ENCODE measurements at regions not wholly inside any gene's neighbourhood (a gene's known extent, or its start where the extent isn't known, plus 50 kb on each side); places are given as distances from the start of the nearest gene placed in this dataset.
"Not testable (repeated sequence)": the region's sequence is repeated elsewhere in the genome, so short reads cannot be mapped to it uniquely, and the experiment has no call there.

- no peaks in the 10 kb centered on the region for H3K4me1 ChIP-seq
- DNase-seq = no peak
- no peaks in the 10 kb centered on the region for H3K9me3 ChIP-seq
- H3K9ac ChIP-seq (ENCODE audit: low read depth in 2 of 2, low read length in 2 of 2) = no peak overlapping the region
- no peaks in the 10 kb centered on the region for H3K36me3 ChIP-seq
- intact Hi-C loops (cut with DNase I) = no loop called here
- H3K27me3 ChIP-seq = no peaks in the 10 kb centered on the region
- H3K27ac ChIP-seq = no peak overlapping the region
- TF ChIP-seq, protein P1, sequence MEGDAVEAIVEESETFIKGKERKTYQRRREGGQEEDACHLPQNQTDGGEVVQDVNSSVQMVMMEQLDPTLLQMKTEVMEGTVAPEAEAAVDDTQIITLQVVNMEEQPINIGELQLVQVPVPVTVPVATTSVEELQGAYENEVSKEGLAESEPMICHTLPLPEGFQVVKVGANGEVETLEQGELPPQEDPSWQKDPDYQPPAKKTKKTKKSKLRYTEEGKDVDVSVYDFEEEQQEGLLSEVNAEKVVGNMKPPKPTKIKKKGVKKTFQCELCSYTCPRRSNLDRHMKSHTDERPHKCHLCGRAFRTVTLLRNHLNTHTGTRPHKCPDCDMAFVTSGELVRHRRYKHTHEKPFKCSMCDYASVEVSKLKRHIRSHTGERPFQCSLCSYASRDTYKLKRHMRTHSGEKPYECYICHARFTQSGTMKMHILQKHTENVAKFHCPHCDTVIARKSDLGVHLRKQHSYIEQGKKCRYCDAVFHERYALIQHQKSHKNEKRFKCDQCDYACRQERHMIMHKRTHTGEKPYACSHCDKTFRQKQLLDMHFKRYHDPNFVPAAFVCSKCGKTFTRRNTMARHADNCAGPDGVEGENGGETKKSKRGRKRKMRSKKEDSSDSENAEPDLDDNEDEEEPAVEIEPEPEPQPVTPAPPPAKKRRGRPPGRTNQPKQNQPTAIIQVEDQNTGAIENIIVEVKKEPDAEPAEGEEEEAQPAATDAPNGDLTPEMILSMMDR (IDR thresholded peaks at IDR 0.05) = no peak
- no peak overlapping the region for H3K4me3 ChIP-seq
Observed at GRCh38 chr11:95625164-95625900, 164.2 kb downstream of the FAM76B start.

DNA sequence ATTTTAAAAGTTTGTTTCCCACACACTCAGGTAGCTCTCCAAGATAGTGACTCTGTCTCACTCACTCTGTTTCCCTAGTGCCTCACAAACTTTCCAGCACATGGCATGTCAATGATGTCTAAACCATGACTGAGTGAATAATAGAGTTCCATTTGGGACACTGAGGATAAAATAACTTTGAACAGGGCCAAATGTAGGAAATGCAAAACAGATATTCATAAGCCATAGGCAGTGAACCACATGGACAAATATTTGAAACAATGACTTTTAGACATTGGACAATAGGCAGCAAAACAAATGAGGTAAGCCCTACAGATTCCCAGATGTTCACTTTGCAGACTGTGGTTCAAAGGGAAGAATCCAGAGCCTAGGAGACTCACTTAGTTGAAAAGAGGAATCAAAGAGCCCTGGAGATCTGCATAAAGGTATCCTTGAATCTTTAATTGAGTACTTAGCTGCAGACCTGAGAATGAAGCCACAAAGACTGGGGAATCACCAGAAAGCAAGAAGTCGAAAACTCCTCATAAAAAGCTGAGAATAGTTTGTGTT, 173.3 kb downstream of the FAM76B start:
- Histone ChIP-seq H3K27me3 (no peaks in the 10 kb centered on the region), H3K9me3 (no peaks in the 10 kb centered on the region), H3K4me1 (no peaks in the 10 kb centered on the region), H3K27ac (no peak overlapping the region), H3K36me3 (no peaks in the 10 kb centered on the region), H3K4me3 (no peak overlapping the region), H3K9ac (ENCODE audit: low read depth in 2 of 2, low read length in 2 of 2) (no peak overlapping the region)
- TF ChIP-seq, protein P1 (IDR thresholded peaks at IDR 0.05) = no peak
- no peak for DNase-seq
- intact Hi-C loops (cut with DNase I) = no loop called here

DNA sequence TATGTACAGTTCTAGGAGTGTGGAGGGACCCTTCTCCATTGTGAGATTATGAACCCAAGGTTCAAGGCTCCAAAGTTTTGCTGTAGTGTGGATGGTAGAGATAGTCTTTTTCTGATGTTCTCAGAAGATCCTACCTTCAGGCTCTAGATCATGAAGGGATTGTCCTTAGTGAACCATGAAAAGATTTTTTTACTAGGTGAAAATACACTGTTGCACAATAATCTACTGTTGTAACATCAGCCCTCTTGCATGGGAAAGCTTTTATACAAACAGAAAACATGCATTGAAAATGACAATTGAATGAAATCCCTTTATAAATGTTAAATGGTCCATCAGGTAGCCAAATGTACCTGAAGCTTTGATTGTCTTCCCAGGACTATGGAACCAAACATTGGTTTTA, 177.8 kb downstream of the FAM76B start:
- H3K4me3 ChIP-seq = no peak overlapping the region
- TF ChIP-seq, protein P1 (IDR thresholded peaks at IDR 0.05) = no peak
- no peaks in the 10 kb centered on the region for H3K4me1 ChIP-seq
- H3K36me3 ChIP-seq = no peaks in the 10 kb centered on the region
- H3K9ac ChIP-seq (ENCODE audit: low read depth in 2 of 2, low read length in 2 of 2) = no peak overlapping the region
- intact Hi-C loops (cut with DNase I) = no loop called here
- no peak for DNase-seq
- no peaks in the 10 kb centered on the region for H3K27me3 ChIP-seq
- H3K27ac ChIP-seq = no peak overlapping the region
- no peaks in the 10 kb centered on the region for H3K9me3 ChIP-seq

DNA sequence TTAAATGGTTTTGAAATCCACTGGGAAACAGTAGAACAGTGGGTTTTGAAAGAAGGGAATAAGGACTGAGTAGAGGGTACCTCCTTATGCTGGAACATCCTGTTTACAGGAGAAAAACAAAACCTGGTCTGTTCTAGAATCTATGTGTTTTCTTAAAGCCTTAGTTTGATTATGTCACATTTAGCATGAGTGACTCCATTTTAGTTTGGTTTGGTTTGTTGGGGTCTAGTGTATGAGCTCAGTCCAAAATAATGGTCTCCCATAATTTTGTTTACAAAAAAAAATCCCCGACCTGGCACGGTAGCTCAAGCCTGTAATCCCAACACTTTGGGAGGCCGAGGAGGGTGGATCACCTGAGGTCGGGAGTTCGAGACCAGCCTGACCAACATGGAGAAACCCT, 179.4 kb downstream of the FAM76B start:
- intact Hi-C loops (cut with DNase I); H3K27ac ChIP-seq; H3K27me3 ChIP-seq; H3K9ac ChIP-seq (ENCODE audit: low read depth in 2 of 2, low read length in 2 of 2); H3K9me3 ChIP-seq; H3K4me1 ChIP-seq; H3K36me3 ChIP-seq; DNase-seq; H3K4me3 ChIP-seq: not testable (repeated sequence)

GRCh38 chr11:95608093-95608492, 181.5 kb downstream of the FAM76B start:
- no peak overlapping the region for H3K9ac ChIP-seq (ENCODE audit: low read depth in 2 of 2, low read length in 2 of 2)
- no peak overlapping the region for H3K4me3 ChIP-seq
- TF ChIP-seq, protein P1 (IDR thresholded peaks at IDR 0.05) = no peak
- H3K9me3 ChIP-seq = no peaks in the 10 kb centered on the region
- intact Hi-C loops (cut with DNase I) = no loop called here
- no peaks in the 10 kb centered on the region for H3K27me3 ChIP-seq
- no peak overlapping the region for H3K27ac ChIP-seq
- no peaks in the 10 kb centered on the region for H3K36me3 ChIP-seq
- DNase-seq = no peak
- H3K4me1 ChIP-seq = no peaks in the 10 kb centered on the region

GRCh38 chr11:95606824-95607223, 182.8 kb downstream of the FAM76B start:
- TF ChIP-seq, protein P1 (IDR thresholded peaks at IDR 0.05) = no peak
- Histone ChIP-seq H3K27me3 (no peaks in the 10 kb centered on the region), H3K9ac (ENCODE audit: low read depth in 2 of 2, low read length in 2 of 2) (no peak overlapping the region), H3K27ac (no peak overlapping the region), H3K36me3 (no peaks in the 10 kb centered on the region), H3K4me3 (no peak overlapping the region), H3K9me3 (no peaks in the 10 kb centered on the region), H3K4me1 (no peaks in the 10 kb centered on the region)
- DNase-seq = no peak
- intact Hi-C loops (cut with DNase I) = no loop called here

Data from colonic mucosa (tissue), 4 donors.